Left lung (tissue), 4 donors: ENCODE measurements at regions not wholly inside any gene's neighbourhood (a gene's known extent, or its start where the extent isn't known, plus 50 kb on each side); places are given as distances from the start of the nearest gene placed in this dataset.
"Not testable (repeated sequence)": the region's sequence is repeated elsewhere in the genome, so short reads cannot be mapped to it uniquely, and the experiment has no call there.

ENCODE experiments used
- ATAC-seq: fragments of 200-7000 bp; cut with Tn5 transposase; one replicate; pipeline ENCODE4 v1.9.1; 2020; ENCODE audit warnings: moderate library complexity
- DNase-seq, 4 donors: peaks; one replicate each; pipeline ENCODE4 v3.0.0-alpha.2; 2013 to 2020
- H3K27ac ChIP-seq, 2 donors: fragments of 200-600 bp; sonication (generic) in 1 of 2; one replicate each; pipeline versions ENCODE4 v1.5.0 to v1.8.0; 2020 to 2021
- H3K27me3 ChIP-seq, 2 donors: fragments of 200-600 bp; sonication (generic) in 1 of 2; one replicate each; pipeline versions ENCODE4 v1.5.0 to v1.8.0; 2020 to 2021
- H3K36me3 ChIP-seq, 2 donors: fragments of 200-600 bp; sonication (generic) in 1 of 2; one replicate each; pipeline versions ENCODE4 v1.5.0 to v1.8.0; 2020 to 2021
- H3K4me1 ChIP-seq, 2 donors: fragments of 200-600 bp; one replicate each; pipeline ENCODE4 v1.8.0; 2021
- H3K4me3 ChIP-seq, 2 donors: fragments of 200-600 bp; sonication (generic) in 1 of 2; one replicate each; pipeline versions ENCODE4 v1.5.0 to v1.8.0; 2020 to 2021; ENCODE audit warnings: mild to moderate bottlenecking in 1 of 2
- H3K9me3 ChIP-seq, 2 donors: fragments of 200-600 bp; sonication (generic) in 1 of 2; one replicate each; pipeline versions ENCODE4 v1.5.0 to v1.8.0; 2020 to 2021
- CTCF ChIP-seq, 2 donors: fragments of 200-600 bp; sonication (generic) in 1 of 2; IDR thresholded peaks; one replicate each; pipeline versions ENCODE4 v1.5.0 to v1.8.0; 2021; ENCODE audit warnings: antibody characterized with exemption in 2 of 2
- intact Hi-C, 2 donors: fragments of 100-400 bp; cut with DNase I; formaldehyde crosslinking; loops; one replicate each; pipeline versions ENCODE4 v1.11.2 to v1.14.2; 2022
- donor health status: DM: no; HTN: yes; CAD: no.
- donor health status: DM: no; HTN: no; CAD: no.

GRCh38 chr12:94819011-94819410, 168.7 kb upstream of the TMCC3 start:
- Histone ChIP-seq H3K4me3 (no peak overlapping the region), H3K27me3 (no peaks in the 10 kb centered on the region), H3K36me3 (no peaks in the 10 kb centered on the region), H3K4me1 (no peaks in the 10 kb centered on the region), H3K9me3 (peaks cover 0 to 8% of the 10 kb centered on the region in 2 donors), H3K27ac (no peak overlapping the region)
- ATAC-seq, result no peak
- DNase-seq, result no peak
- intact Hi-C loops, result no loop called here
- TF ChIP-seq CTCF (IDR thresholded peaks at IDR 0.05), result no peak

GRCh38 chr12:94817695-94818075, 167.3 kb upstream of the TMCC3 start:
- intact Hi-C loops, result no loop called here
- H3K4me1 ChIP-seq, result no peaks in the 10 kb centered on the region
- H3K27me3 ChIP-seq, result no peaks in the 10 kb centered on the region
- no peak for TF ChIP-seq CTCF (IDR thresholded peaks at IDR 0.05)
- no peak for DNase-seq
- no peak overlapping the region for H3K4me3 ChIP-seq
- H3K27ac ChIP-seq, result no peak overlapping the region
- H3K36me3 ChIP-seq, result no peaks in the 10 kb centered on the region
- no peak for ATAC-seq
- H3K9me3 ChIP-seq, result peaks cover 9 to 21% of the 10 kb centered on the region in 2 donors

DNA sequence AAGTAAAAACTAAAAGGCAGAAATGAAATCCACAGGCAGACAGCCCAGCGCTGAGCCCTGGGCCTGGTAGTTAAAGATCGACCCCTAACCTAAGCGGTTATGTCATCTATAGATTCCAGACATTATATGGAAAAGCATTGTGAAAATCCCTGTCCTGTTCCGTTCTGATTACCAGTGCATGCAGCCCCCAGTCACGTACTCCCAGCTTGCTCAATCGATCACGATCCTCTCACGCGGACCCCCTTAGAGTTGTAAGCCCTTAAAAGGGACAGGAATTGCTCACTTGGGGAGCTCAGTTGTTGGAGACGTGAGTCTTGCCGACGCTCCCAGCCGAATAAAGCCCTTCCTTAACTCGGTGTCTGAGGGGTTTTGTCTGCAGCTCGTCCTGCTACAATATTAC, 166.8 kb upstream of the TMCC3 start:
- H3K27me3 ChIP-seq, ATAC-seq, H3K27ac ChIP-seq, DNase-seq, intact Hi-C loops, H3K36me3 ChIP-seq, H3K4me1 ChIP-seq, H3K4me3 ChIP-seq: not testable (repeated sequence)
- peaks cover 9 to 26% of the 10 kb centered on the region in 2 donors for H3K9me3 ChIP-seq

GRCh38 chr12:94816746-94817145, 166.4 kb upstream of the TMCC3 start:
- H3K9me3 ChIP-seq, result peaks cover 9 to 30% of the 10 kb centered on the region in 2 donors
- intact Hi-C loops, H3K36me3 ChIP-seq, H3K4me3 ChIP-seq, H3K27ac ChIP-seq, ATAC-seq, DNase-seq, H3K27me3 ChIP-seq, H3K4me1 ChIP-seq: not testable (repeated sequence)

DNA sequence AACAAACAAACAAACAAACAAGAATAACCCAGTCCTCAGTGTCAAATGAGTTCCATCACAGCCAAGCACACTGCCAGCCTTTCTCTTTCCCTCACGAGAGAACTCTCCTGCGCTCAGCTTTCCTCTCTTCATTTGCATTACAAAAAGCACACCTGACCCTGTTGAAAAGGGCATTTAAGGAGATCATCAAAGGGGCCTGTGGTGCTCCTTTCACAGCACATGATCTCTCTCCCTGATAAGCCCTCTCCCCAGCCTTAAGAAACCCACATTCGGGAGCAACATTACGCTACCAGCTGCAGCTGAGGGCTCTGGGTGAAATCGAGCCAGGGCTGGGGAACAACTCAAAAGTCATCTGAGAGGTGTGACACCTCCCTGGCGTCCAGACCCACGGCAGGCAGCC, 165.6 kb upstream of the TMCC3 start:
- no peak for ATAC-seq
- Histone ChIP-seq H3K4me1 (no peaks in the 10 kb centered on the region), H3K9me3 (peaks cover 9 to 38% of the 10 kb centered on the region in 2 donors), H3K4me3 (no peak overlapping the region), H3K27ac (no peak overlapping the region), H3K27me3 (no peaks in the 10 kb centered on the region), H3K36me3 (no peaks in the 10 kb centered on the region)
- DNase-seq, result no peak
- intact Hi-C loops, result no loop called here
- no peak for TF ChIP-seq CTCF (IDR thresholded peaks at IDR 0.05)

- H3K27me3 ChIP-seq, result no peaks in the 10 kb centered on the region
- no peak overlapping the region for H3K27ac ChIP-seq
- peaks cover 9 to 41% of the 10 kb centered on the region in 2 donors for H3K9me3 ChIP-seq
- intact Hi-C loops, result no loop called here
- ATAC-seq (no peak), DNase-seq (no peak)
- no peaks in the 10 kb centered on the region for H3K36me3 ChIP-seq
- H3K4me3 ChIP-seq, result no peak overlapping the region
- no peak for TF ChIP-seq CTCF (IDR thresholded peaks at IDR 0.05)
- no peaks in the 10 kb centered on the region for H3K4me1 ChIP-seq
These were observed 165.1 kb upstream of the TMCC3 start for GRCh38 chr12:94815450-94815849.
